B cell (primary cell): ENCODE measurements at regions not wholly inside any gene's neighbourhood (a gene's known extent, or its start where the extent isn't known, plus 50 kb on each side); places are given as distances from the start of the nearest gene placed in this dataset.

Experiments
- ATAC-seq: fragments of 200-7000 bp; cut with Tn5 transposase; one replicate; pipeline ENCODE4 v1.10.0; 2021; ENCODE audit warnings: low read depth, mild to moderate bottlenecking, moderate number of reproducible peaks, moderate library complexity
- CTCF ChIA-PET: fragments of 350-600 bp; sonication (Branson Sonifier 250); formaldehyde crosslinking; loops from one replicate; lab custom pipeline; 2021; ENCODE audit warnings: antibody characterized with exemption, inconsistent platforms; lab: Charles Lee
- POLR2A ChIA-PET: fragments of 350-600 bp; sonication (Branson Sonifier 250); formaldehyde crosslinking; loops from one replicate; lab custom pipeline; 2021; ENCODE audit warnings: antibody characterized with exemption; lab: Charles Lee
- DNase-seq: peaks from one replicate; pipeline ENCODE4 v3.0.0; 2013
- H2AFZ ChIP-seq: 2 replicates; pipeline ENCODE4 v1.6.1; 2012; ENCODE audit warnings: mild to moderate bottlenecking, low read depth, low read length; ENCODE audit not compliant: insufficient read depth, poor library complexity, severe bottlenecking
- H3K27ac ChIP-seq, 2 donors: 1 replicate in 1 of 2; 2 replicates in 1 of 2; pipeline ENCODE4 v1.5.1; 2012 to 2013; ENCODE audit warnings: low read length in 2 of 2, mild to moderate bottlenecking in 2 of 2, moderate library complexity in 1 of 2
- H3K27me3 ChIP-seq, 4 experiments: fragments of 200-600 bp in 1 of 4; sonication (generic) in 1 of 4; replicated peaks in 1 of 4; 1 replicate in 2 of 4; 2 replicates in 2 of 4; pipeline versions ENCODE4 v1.6.1 to v1.7.0; 2013 to 2016; ENCODE audit warnings: low read length in 3 of 4, mild to moderate bottlenecking in 2 of 4, mixed read lengths in 1 of 4, moderate library complexity in 1 of 4; ENCODE audit not compliant: insufficient read depth in 4 of 4, control insufficient read depth in 3 of 4; ENCODE audit errors: control extremely low read depth in 1 of 4
- H3K36me3 ChIP-seq, 2 experiments: replicated peaks in 1 of 2; 1 replicate in 1 of 2; 2 replicates in 1 of 2; pipeline versions ENCODE4 v1.6.1 to v1.7.1; 2013; ENCODE audit warnings: low read length in 1 of 2; ENCODE audit not compliant: insufficient read depth in 2 of 2, control insufficient read depth in 1 of 2; ENCODE audit errors: control extremely low read depth in 1 of 2, extremely low read depth in 1 of 2
- H3K4me1 ChIP-seq, 2 donors: fragments of 200-600 bp in 1 of 2; sonication (generic) in 1 of 2; 1 replicate in 1 of 2; 2 replicates in 1 of 2; pipeline versions ENCODE4 v1.5.1 to v1.6.1; 2013 to 2017; ENCODE audit warnings: low read length in 2 of 2; ENCODE audit not compliant: control insufficient read depth in 2 of 2, insufficient read depth in 2 of 2
- H3K4me2 ChIP-seq: replicated peaks from 2 replicates; pipeline ENCODE3; 2012; ENCODE audit warnings: mild to moderate bottlenecking, low read depth, low read length; ENCODE audit not compliant: poor library complexity, severe bottlenecking
- H3K4me3 ChIP-seq, 5 experiments: fragments of 200-600 bp in 1 of 5; sonication (generic) in 1 of 5; 1 replicate in 3 of 5; 2 replicates in 2 of 5; pipeline versions ENCODE4 v1.5.1 to v1.7.0; 2011 to 2016; ENCODE audit warnings: low read length in 4 of 5, mild to moderate bottlenecking in 4 of 5, low read depth in 2 of 5, control low read depth in 1 of 5, moderate library complexity in 1 of 5; ENCODE audit not compliant: insufficient read depth in 1 of 5; ENCODE audit errors: control extremely low read depth in 1 of 5, extremely low read depth in 1 of 5
- H3K79me2 ChIP-seq: fragments of 200-600 bp; sonication (generic); one replicate; pipeline ENCODE4 v1.6.0; 2016; ENCODE audit warnings: low read length; ENCODE audit not compliant: control insufficient read depth, insufficient read depth
- H3K9ac ChIP-seq: fragments of 200-600 bp; sonication (generic); 2 replicates; pipeline ENCODE4 v1.6.1; 2017; ENCODE audit warnings: mild to moderate bottlenecking, low read length, moderate library complexity
- H3K9me3 ChIP-seq, 3 donors: one replicate each; pipeline versions ENCODE4 v1.6.1 to v1.7.1; 2013; ENCODE audit warnings: low read length in 2 of 3; ENCODE audit not compliant: control insufficient read depth in 2 of 3, insufficient read depth in 1 of 3; ENCODE audit errors: control extremely low read depth in 1 of 3
- H4K20me1 ChIP-seq: 2 replicates; pipeline ENCODE4 v1.6.0; 2012; ENCODE audit warnings: mild to moderate bottlenecking, low read length; ENCODE audit not compliant: insufficient read depth, control insufficient read depth, poor library complexity, severe bottlenecking
- H3K27ac Mint-ChIP-seq: one replicate; pipeline ENCODE4 v1.8.0; 2021; ENCODE audit warnings: mixed read lengths
- H3K27me3 Mint-ChIP-seq: one replicate; pipeline ENCODE4 v1.8.0; 2021; ENCODE audit warnings: mixed read lengths
- H3K4me1 Mint-ChIP-seq: one replicate; pipeline ENCODE4 v1.8.0; 2021; ENCODE audit warnings: mixed read lengths
- H3K4me3 Mint-ChIP-seq: one replicate; pipeline ENCODE4 v1.8.0; 2021; ENCODE audit warnings: mixed read lengths
- H3K9me3 Mint-ChIP-seq: one replicate; pipeline ENCODE4 v1.8.0; 2022; ENCODE audit warnings: mixed read lengths; ENCODE audit not compliant: insufficient read depth
- EZH2 ChIP-seq: IDR thresholded peaks from 2 replicates; pipeline ENCODE4 v1.6.1; 2012; ENCODE audit warnings: borderline replicate concordance, low read depth, mild to moderate bottlenecking, moderate library complexity, low read length; ENCODE audit not compliant: insufficient read depth, poor library complexity, severe bottlenecking
- WGBS: methylation state at CpG from one replicate; pipeline ENCODE4 v1.1.5; 2013; ENCODE audit warnings: missing lambda C conversion rate; ENCODE audit not compliant: insufficient coverage; 5-methylcytosine and 5-hydroxymethylcytosine counted together
- intact Hi-C: fragments of 100-400 bp; cut with micrococcal nuclease; formaldehyde crosslinking; loops from one replicate; pipeline ENCODE4 v1.10.0; 2022
- TF ChIP-seq, protein P1 (sequence below): fragments of 200-600 bp; IDR thresholded peaks from one replicate; pipeline ENCODE4 v1.8.0; 2022; ENCODE audit warnings: antibody characterized with exemption, mild to moderate bottlenecking

DNA sequence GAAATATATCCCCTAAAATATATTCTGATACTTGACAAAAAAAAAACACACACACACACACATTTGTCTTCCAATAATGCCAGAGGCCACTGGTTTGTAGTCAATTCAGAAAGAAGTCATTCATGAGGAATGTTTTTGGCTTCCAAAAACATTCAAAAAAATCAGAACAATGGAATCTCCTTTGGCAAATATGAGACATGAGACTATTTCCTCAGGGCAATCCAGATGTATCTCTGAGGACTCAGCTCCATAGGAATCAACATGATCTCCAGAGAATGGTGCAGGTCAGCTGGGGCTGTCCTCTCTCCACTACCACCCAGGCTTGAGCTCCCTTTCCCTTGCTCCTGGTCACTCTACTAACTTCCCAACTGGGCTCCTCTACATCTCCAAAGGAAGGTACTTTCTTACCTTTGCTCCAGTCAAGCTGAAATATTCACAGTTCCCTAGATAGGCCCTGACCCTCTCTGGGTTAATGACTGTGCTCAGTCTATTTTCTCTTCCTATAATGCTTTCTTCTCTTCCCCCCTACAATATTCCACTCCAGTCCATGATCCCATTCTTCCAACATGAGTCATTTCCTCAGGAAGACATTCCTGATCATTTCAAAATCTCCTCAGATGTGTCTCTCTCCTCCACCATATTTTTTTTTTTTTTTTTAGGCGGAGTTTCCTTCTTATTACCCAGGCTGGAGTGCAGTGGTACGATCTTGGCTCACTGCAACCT is 145.3 kb downstream of the C1D start:
- WGBS: 80% methylated on average over 2 of the region's 2 CpGs

DNA sequence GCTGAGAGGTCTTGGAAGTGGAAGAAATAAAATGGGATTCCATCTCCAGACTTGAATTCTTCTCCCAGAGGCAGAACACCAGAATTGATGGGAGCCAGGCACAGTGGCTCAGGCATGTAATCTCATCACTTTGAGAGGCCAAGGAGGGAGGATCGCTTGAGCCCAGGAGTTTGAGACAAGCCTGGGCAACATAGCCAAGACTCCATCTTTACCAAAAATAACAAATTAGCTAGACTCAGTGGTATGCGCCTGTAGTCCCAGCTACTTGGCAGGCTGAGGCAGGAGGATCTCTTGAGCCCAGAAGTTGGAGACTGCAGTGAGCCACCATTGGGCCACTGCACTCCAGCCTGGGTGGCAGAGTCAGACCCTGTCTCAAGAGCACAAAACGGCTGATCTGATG is 144.3 kb downstream of the C1D start:
- intact Hi-C loops: no loop called here
- Histone ChIP-seq H3K27me3 (peaks cover 0 to 2% (median 0%) of the 10 kb centered on the region in 4 experiments), H3K79me2 (no peaks in the 10 kb centered on the region), H3K4me1 (no peaks in the 10 kb centered on the region), H3K4me2 (no peak overlapping the region), H3K9ac (no peak overlapping the region), H3K36me3 (no peaks in the 10 kb centered on the region), H2AFZ (no peak overlapping the region), H4K20me1 (no peaks in the 10 kb centered on the region), H3K27ac (no peak overlapping the region), H3K9me3 (no peaks in the 10 kb centered on the region), H3K4me3 (no peak overlapping the region)
- H3K27ac Mint-ChIP-seq: no peak overlapping the region
- CTCF ChIA-PET: no interaction called here
- TF ChIP-seq, protein P1, sequence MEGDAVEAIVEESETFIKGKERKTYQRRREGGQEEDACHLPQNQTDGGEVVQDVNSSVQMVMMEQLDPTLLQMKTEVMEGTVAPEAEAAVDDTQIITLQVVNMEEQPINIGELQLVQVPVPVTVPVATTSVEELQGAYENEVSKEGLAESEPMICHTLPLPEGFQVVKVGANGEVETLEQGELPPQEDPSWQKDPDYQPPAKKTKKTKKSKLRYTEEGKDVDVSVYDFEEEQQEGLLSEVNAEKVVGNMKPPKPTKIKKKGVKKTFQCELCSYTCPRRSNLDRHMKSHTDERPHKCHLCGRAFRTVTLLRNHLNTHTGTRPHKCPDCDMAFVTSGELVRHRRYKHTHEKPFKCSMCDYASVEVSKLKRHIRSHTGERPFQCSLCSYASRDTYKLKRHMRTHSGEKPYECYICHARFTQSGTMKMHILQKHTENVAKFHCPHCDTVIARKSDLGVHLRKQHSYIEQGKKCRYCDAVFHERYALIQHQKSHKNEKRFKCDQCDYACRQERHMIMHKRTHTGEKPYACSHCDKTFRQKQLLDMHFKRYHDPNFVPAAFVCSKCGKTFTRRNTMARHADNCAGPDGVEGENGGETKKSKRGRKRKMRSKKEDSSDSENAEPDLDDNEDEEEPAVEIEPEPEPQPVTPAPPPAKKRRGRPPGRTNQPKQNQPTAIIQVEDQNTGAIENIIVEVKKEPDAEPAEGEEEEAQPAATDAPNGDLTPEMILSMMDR: no peak
- no peak for TF ChIP-seq EZH2
- WGBS: 79% methylated on average over 3 of the region's 3 CpGs
- no peaks in the 10 kb centered on the region for H3K9me3 Mint-ChIP-seq
- no peak overlapping the region for H3K4me3 Mint-ChIP-seq
- H3K27me3 Mint-ChIP-seq: peaks cover 30% of the 10 kb centered on the region
- DNase-seq: no peak
- no peak for ATAC-seq
- H3K4me1 Mint-ChIP-seq: no peaks in the 10 kb centered on the region
- POLR2A ChIA-PET: no interaction called here

More for the DNA sequence above, 145.3 kb downstream of the C1D start:
- Mint-ChIP-seq H3K27me3 (peaks cover 34% of the 10 kb centered on the region), H3K9me3 (no peaks in the 10 kb centered on the region), H3K4me3 (no peak overlapping the region), H3K4me1 (no peaks in the 10 kb centered on the region), H3K27ac (no peak overlapping the region)
- ChIA-PET CTCF (no interaction called here), POLR2A (no interaction called here)
- Histone ChIP-seq H4K20me1 (no peaks in the 10 kb centered on the region), H3K9me3 (no peaks in the 10 kb centered on the region), H3K4me3 (no peak overlapping the region), H3K36me3 (no peaks in the 10 kb centered on the region), H3K27ac (no peak overlapping the region), H3K9ac (no peak overlapping the region), H3K27me3 (peaks cover 0 to 2% (median 0%) of the 10 kb centered on the region in 4 experiments), H2AFZ (no peak overlapping the region), H3K4me1 (no peaks in the 10 kb centered on the region), H3K4me2 (no peak overlapping the region), H3K79me2 (no peaks in the 10 kb centered on the region)
- DNase-seq (no peak), ATAC-seq (no peak)
- no peak for TF ChIP-seq EZH2
- TF ChIP-seq, protein P1: no peak
- intact Hi-C loops: no loop called here
